Glutamatergic neuron (in vitro differentiated cells): ENCODE measurements at regions not wholly inside any gene's neighbourhood (a gene's known extent, or its start where the extent isn't known, plus 50 kb on each side); places are given as distances from the start of the nearest gene placed in this dataset.

ENCODE experiments used
- DNase-seq: peaks from one replicate; pipeline ENCODE4 v3.0.0; 2022
- H3K27ac Mint-ChIP-seq: one replicate; pipeline ENCODE4 v1.8.0; 2020; ENCODE audit warnings: mild to moderate bottlenecking, mixed read lengths, inconsistent platforms; ENCODE audit not compliant: unreplicated experiment
- H3K27me3 Mint-ChIP-seq: one replicate; pipeline ENCODE4 v1.8.0; 2020; ENCODE audit warnings: mild to moderate bottlenecking, moderate library complexity, mixed read lengths, inconsistent platforms; ENCODE audit not compliant: unreplicated experiment
- H3K36me3 Mint-ChIP-seq: one replicate; pipeline ENCODE4 v1.8.0; 2020; ENCODE audit warnings: mild to moderate bottlenecking, mixed read lengths, inconsistent platforms; ENCODE audit not compliant: unreplicated experiment
- H3K4me1 Mint-ChIP-seq: one replicate; pipeline ENCODE4 v1.8.0; 2020; ENCODE audit warnings: mild to moderate bottlenecking, low read depth, mixed read lengths, inconsistent platforms; ENCODE audit not compliant: unreplicated experiment
- H3K4me3 Mint-ChIP-seq: one replicate; pipeline ENCODE4 v1.8.0; 2020; ENCODE audit warnings: mild to moderate bottlenecking, mixed read lengths, inconsistent platforms; ENCODE audit not compliant: unreplicated experiment
- H3K9me3 Mint-ChIP-seq: one replicate; pipeline ENCODE4 v1.8.0; 2020; ENCODE audit warnings: mild to moderate bottlenecking, moderate library complexity, mixed read lengths, inconsistent platforms; ENCODE audit not compliant: unreplicated experiment
- CTCF ChIP-seq: fragments of 200-600 bp; sonication (generic); IDR thresholded peaks from one replicate; pipeline ENCODE4 v1.5.0; 2021; ENCODE audit not compliant: partially characterized antibody, unreplicated experiment

GRCh38 chr12:89878950-89879349 lies 170.3 kb upstream of the ATP2B1 start:
- Mint-ChIP-seq H3K36me3 (no peaks in the 10 kb centered on the region), H3K27ac (no peak overlapping the region), H3K27me3 (no peaks in the 10 kb centered on the region), H3K9me3 (no peaks in the 10 kb centered on the region), H3K4me3 (no peak overlapping the region), H3K4me1 (peaks cover 9% of the 10 kb centered on the region)
- no peak for DNase-seq
- TF ChIP-seq CTCF, result no peak

- Mint-ChIP-seq H3K27ac (no peak overlapping the region), H3K27me3 (no peaks in the 10 kb centered on the region), H3K4me1 (peaks cover 8% of the 10 kb centered on the region), H3K9me3 (no peaks in the 10 kb centered on the region), H3K36me3 (no peaks in the 10 kb centered on the region), H3K4me3 (no peak overlapping the region)
- TF ChIP-seq CTCF, result no peak
- DNase-seq, result no peak
Measured at GRCh38 chr12:89878327-89878726, 169.7 kb upstream of the ATP2B1 start.

GRCh38 chr12:89877671-89878070 lies 169.0 kb upstream of the ATP2B1 start:
- H3K9me3 Mint-ChIP-seq, result no peaks in the 10 kb centered on the region
- H3K4me3 Mint-ChIP-seq, result no peak overlapping the region
- TF ChIP-seq CTCF, result no peak
- H3K27ac Mint-ChIP-seq, result no peak overlapping the region
- no peaks in the 10 kb centered on the region for H3K27me3 Mint-ChIP-seq
- peaks cover 11% of the 10 kb centered on the region for H3K4me1 Mint-ChIP-seq
- no peak for DNase-seq
- no peaks in the 10 kb centered on the region for H3K36me3 Mint-ChIP-seq

- H3K36me3 Mint-ChIP-seq, result no peaks in the 10 kb centered on the region
- peaks cover 11% of the 10 kb centered on the region for H3K4me1 Mint-ChIP-seq
- no peaks in the 10 kb centered on the region for H3K9me3 Mint-ChIP-seq
- no peak for TF ChIP-seq CTCF
- no peak for DNase-seq
- no peak overlapping the region for H3K4me3 Mint-ChIP-seq
- H3K27me3 Mint-ChIP-seq, result no peaks in the 10 kb centered on the region
- H3K27ac Mint-ChIP-seq, result no peak overlapping the region
Measured at GRCh38 chr12:89877136-89877535, 168.5 kb upstream of the ATP2B1 start.

GRCh38 chr12:89875809-89876208 lies 167.2 kb upstream of the ATP2B1 start:
- no peak overlapping the region for H3K4me3 Mint-ChIP-seq
- TF ChIP-seq CTCF, result no peak
- H3K27ac Mint-ChIP-seq, result no peak overlapping the region
- H3K9me3 Mint-ChIP-seq, result no peaks in the 10 kb centered on the region
- no peaks in the 10 kb centered on the region for H3K27me3 Mint-ChIP-seq
- peaks cover 3% of the 10 kb centered on the region for H3K36me3 Mint-ChIP-seq
- peaks cover 11% of the 10 kb centered on the region for H3K4me1 Mint-ChIP-seq
- no peak for DNase-seq
